Calu3 (cell line): ENCODE measurements at regions not wholly inside any gene's neighbourhood (a gene's known extent, or its start where the extent isn't known, plus 50 kb on each side); places are given as distances from the start of the nearest gene placed in this dataset.
A peak's percentile ranks its signal among the peaks of the same experiment; 100 is the strongest.

Experiments
- BruUV-seq: library from RNA; stranded (reverse); fragments of 400-500 nt; replicated peaks from 2 replicates; lab custom pipeline; 2021; lab: Mats Ljungman, UMichigan
- CTCF ChIA-PET: fragments of 300-600 bp; sonication (Branson Sonifier 250); formaldehyde crosslinking; loops from one replicate; lab custom pipeline; 2022; ENCODE audit warnings: antibody characterized with exemption; lab: Charles Lee
- DNase-seq: peaks from one replicate; pipeline ENCODE4 v3.0.0; 2022
- H3K27ac Mint-ChIP-seq: one replicate; pipeline ENCODE4 v1.8.0; 2022; ENCODE audit warnings: mixed read lengths; ENCODE audit not compliant: unreplicated experiment
- H3K27me3 Mint-ChIP-seq: one replicate; pipeline ENCODE4 v1.8.0; 2022; ENCODE audit warnings: mixed read lengths; ENCODE audit not compliant: unreplicated experiment
- H3K36me3 Mint-ChIP-seq: one replicate; pipeline ENCODE4 v1.8.0; 2022; ENCODE audit warnings: mild to moderate bottlenecking, moderate library complexity, mixed read lengths; ENCODE audit not compliant: insufficient read depth, unreplicated experiment
- H3K4me1 Mint-ChIP-seq: one replicate; pipeline ENCODE4 v1.8.0; 2022; ENCODE audit warnings: mild to moderate bottlenecking, low read depth, mixed read lengths; ENCODE audit not compliant: unreplicated experiment
- H3K4me3 Mint-ChIP-seq: one replicate; pipeline ENCODE4 v1.8.0; 2022; ENCODE audit warnings: mild to moderate bottlenecking, low read depth, moderate library complexity, mixed read lengths; ENCODE audit not compliant: unreplicated experiment
- H3K9me3 Mint-ChIP-seq: one replicate; pipeline ENCODE4 v1.8.0; 2022; ENCODE audit warnings: low read depth, mixed read lengths; ENCODE audit not compliant: unreplicated experiment
- CTCF ChIP-seq: fragments of 200-600 bp; IDR thresholded peaks from one replicate; pipeline ENCODE4 v1.8.0; 2022; ENCODE audit warnings: antibody characterized with exemption; ENCODE audit not compliant: unreplicated experiment
- intact Hi-C: fragments of 100-400 bp; cut with micrococcal nuclease; formaldehyde crosslinking; loops from one replicate; pipeline ENCODE4 v1.10.0; 2022; ENCODE audit not compliant: unreplicated experiment

- Mint-ChIP-seq H3K4me1 (no peaks in the 10 kb centered on the region), H3K4me3 (no peak overlapping the region), H3K27ac (no peak overlapping the region), H3K27me3 (no peaks in the 10 kb centered on the region), H3K36me3 (no peaks in the 10 kb centered on the region), H3K9me3 (peaks cover 19% of the 10 kb centered on the region)
- CTCF ChIA-PET = no interaction called here
- intact Hi-C loops = no loop called here
- BruUV-seq = no TSS peak
- DNase-seq = no peak
- TF ChIP-seq CTCF = no peak
Measured at GRCh38 chr16:79407005-79407404, 193.5 kb downstream of the MAF start.

- no peak overlapping the region for H3K27ac Mint-ChIP-seq
- no peaks in the 10 kb centered on the region for H3K4me1 Mint-ChIP-seq
- BruUV-seq = no TSS peak
- no peak for TF ChIP-seq CTCF
- no peak overlapping the region for H3K4me3 Mint-ChIP-seq
- no peaks in the 10 kb centered on the region for H3K27me3 Mint-ChIP-seq
- CTCF ChIA-PET = no interaction called here
- H3K36me3 Mint-ChIP-seq = no peaks in the 10 kb centered on the region
- peaks cover 10% of the 10 kb centered on the region for H3K9me3 Mint-ChIP-seq
- DNase-seq = no peak
- intact Hi-C loops = no loop called here
Measured at GRCh38 chr16:79404571-79404970, 196.0 kb downstream of the MAF start.

- intact Hi-C loops = no loop called here
- H3K36me3 Mint-ChIP-seq = no peaks in the 10 kb centered on the region
- peaks cover 10% of the 10 kb centered on the region for H3K9me3 Mint-ChIP-seq
- no peaks in the 10 kb centered on the region for H3K4me1 Mint-ChIP-seq
- no peak for TF ChIP-seq CTCF
- no peak for DNase-seq
- H3K27me3 Mint-ChIP-seq = no peaks in the 10 kb centered on the region
- BruUV-seq = no TSS peak
- CTCF ChIA-PET = no interaction called here
- H3K4me3 Mint-ChIP-seq = no peak overlapping the region
- H3K27ac Mint-ChIP-seq = no peak overlapping the region
Measured at GRCh38 chr16:79403534-79403933, 197.0 kb downstream of the MAF start.

GRCh38 chr16:79402920-79403319 lies 197.6 kb downstream of the MAF start:
- BruUV-seq = no TSS peak
- CTCF ChIA-PET = no interaction called here
- no peak for DNase-seq
- H3K9me3 Mint-ChIP-seq = peaks cover 10% of the 10 kb centered on the region
- H3K27ac Mint-ChIP-seq = no peak overlapping the region
- intact Hi-C loops = no loop called here
- H3K4me1 Mint-ChIP-seq = no peaks in the 10 kb centered on the region
- H3K27me3 Mint-ChIP-seq = no peaks in the 10 kb centered on the region
- H3K4me3 Mint-ChIP-seq = no peak overlapping the region
- no peaks in the 10 kb centered on the region for H3K36me3 Mint-ChIP-seq
- no peak for TF ChIP-seq CTCF

- intact Hi-C loops = no loop called here
- DNase-seq = peak; percentile 51
- CTCF ChIA-PET = no interaction called here
- Mint-ChIP-seq H3K27ac (no peak overlapping the region), H3K4me3 (no peak overlapping the region), H3K27me3 (no peaks in the 10 kb centered on the region), H3K36me3 (no peaks in the 10 kb centered on the region), H3K4me1 (no peaks in the 10 kb centered on the region), H3K9me3 (peaks cover 7% of the 10 kb centered on the region)
- no peak for TF ChIP-seq CTCF
- no TSS peak for BruUV-seq
Measured at GRCh38 chr16:79402356-79402755, 198.2 kb downstream of the MAF start.
